ENCODE measurements at regions not wholly inside any gene's neighbourhood (a gene's known extent, or its start where the extent isn't known, plus 50 kb on each side); places are given as distances from the start of the nearest gene placed in this dataset.

DNA sequence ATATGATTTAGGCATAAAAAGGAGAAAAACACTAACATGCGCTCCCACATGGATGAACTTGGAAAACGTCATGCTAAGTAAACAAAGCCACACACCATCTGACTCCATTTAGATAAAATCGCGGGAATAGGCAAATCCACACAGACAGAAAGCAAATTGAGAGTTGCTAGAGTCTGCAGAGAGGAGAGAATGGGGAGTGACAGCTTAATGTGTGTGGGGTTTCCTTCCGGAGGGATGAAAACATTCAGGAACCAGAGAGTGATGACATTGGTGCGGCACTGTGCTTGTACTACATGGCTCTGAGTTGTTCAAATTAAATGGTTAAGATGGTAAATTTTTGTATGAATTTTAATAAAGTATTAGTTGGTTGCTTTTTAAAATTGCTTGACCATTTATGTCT lies 482.9 kb upstream of the AKR1E2 start:
- Histone ChIP-seq H3K36me3 (ENCODE audit: control insufficient read depth, insufficient read depth, low read length) (no peaks in the 10 kb centered on the region), H3K4me1 (ENCODE audit: control insufficient read depth, insufficient read depth, low read length, poor library complexity, severe bottlenecking) (no peaks in the 10 kb centered on the region), H3K27ac (ENCODE audit: insufficient read depth, low read length, poor library complexity, severe bottlenecking) (no peak overlapping the region), H3K9me3 (ENCODE audit: control insufficient read depth in 2 of 2, low read length in 2 of 2) (no peaks in the 10 kb centered on the region), H3K27me3 (ENCODE audit: control insufficient read depth, insufficient read depth, low read length) (no peaks in the 10 kb centered on the region), H3K4me3 (ENCODE audit: low read depth, low read length) (no peak overlapping the region)
- no peak overlapping the region for H3K27ac Mint-ChIP-seq
- H3K27me3 Mint-ChIP-seq: no peaks in the 10 kb centered on the region
- no peaks in the 10 kb centered on the region for H3K4me1 Mint-ChIP-seq
- ATAC-seq (ENCODE audit: low read depth in 2 of 2) (no peak), DNase-seq (no peak)
- H3K36me3 Mint-ChIP-seq: no peaks in the 10 kb centered on the region
- peaks cover 0 to 5% (median 0%) of the 10 kb centered on the region in 7 donors for H3K9me3 Mint-ChIP-seq
- H3K4me3 Mint-ChIP-seq: no peak overlapping the region

DNA sequence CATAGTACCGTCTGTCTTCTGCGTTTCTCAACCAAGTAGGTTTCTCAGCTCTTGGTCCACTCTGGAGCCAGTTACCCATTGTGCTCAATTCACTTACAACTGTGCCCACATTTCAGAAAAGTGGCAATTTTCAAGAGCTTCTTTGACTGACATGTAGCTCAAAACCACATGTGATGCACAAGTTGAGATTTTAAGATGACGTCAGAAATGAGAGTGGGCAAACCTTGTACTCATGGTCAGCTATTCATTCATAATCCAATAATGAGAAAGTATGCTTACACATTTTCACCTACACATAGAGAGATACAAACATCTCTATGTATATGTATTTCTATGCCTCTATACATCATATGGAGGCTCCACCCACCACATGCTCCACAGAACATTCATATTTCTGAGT lies 487.2 kb upstream of the AKR1E2 start:
- ATAC-seq (ENCODE audit: low read depth in 2 of 2): no peak

DNA sequence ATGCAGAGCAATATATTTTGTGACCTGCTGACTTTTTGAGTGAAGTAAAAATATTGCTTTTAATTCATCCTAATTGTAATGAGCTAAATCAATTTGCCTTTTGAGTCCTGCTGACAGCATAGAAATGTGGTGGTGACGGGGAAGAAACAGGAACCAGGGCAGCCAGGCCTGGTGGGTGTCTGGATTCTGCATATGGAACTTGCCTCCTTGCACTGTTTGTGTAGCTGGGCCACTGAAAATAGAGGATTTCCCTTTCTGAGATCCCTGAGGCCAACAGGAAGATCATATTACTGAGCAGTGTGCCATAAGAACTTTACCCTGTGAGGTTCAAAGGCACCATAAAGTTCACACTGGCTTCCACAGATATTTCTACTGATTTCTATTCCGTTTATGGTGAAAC lies 488.4 kb upstream of the AKR1E2 start:
- Histone ChIP-seq H3K36me3 (ENCODE audit: control insufficient read depth, insufficient read depth, low read length) (no peaks in the 10 kb centered on the region), H3K9me3 (ENCODE audit: control insufficient read depth in 2 of 2, low read length in 2 of 2) (peaks cover 13 to 16% of the 10 kb centered on the region in 2 experiments), H3K4me1 (ENCODE audit: control insufficient read depth, insufficient read depth, low read length, poor library complexity, severe bottlenecking) (no peaks in the 10 kb centered on the region), H3K27ac (ENCODE audit: insufficient read depth, low read length, poor library complexity, severe bottlenecking) (no peak overlapping the region), H3K4me3 (ENCODE audit: low read depth, low read length) (no peak overlapping the region), H3K27me3 (ENCODE audit: control insufficient read depth, insufficient read depth, low read length) (no peaks in the 10 kb centered on the region)
- Mint-ChIP-seq H3K9me3 (peaks cover 0 to 9% (median 0%) of the 10 kb centered on the region in 7 donors), H3K36me3 (no peaks in the 10 kb centered on the region), H3K4me1 (no peaks in the 10 kb centered on the region), H3K27ac (no peak overlapping the region), H3K4me3 (no peak overlapping the region), H3K27me3 (no peaks in the 10 kb centered on the region)
- ATAC-seq (ENCODE audit: low read depth in 2 of 2) (no peak), DNase-seq (no peak)

More for the DNA sequence above, 487.2 kb upstream of the AKR1E2 start:
- H3K4me3 ChIP-seq (ENCODE audit: low read depth, low read length): no peak overlapping the region
- no peak for DNase-seq
- H3K27me3 ChIP-seq (ENCODE audit: control insufficient read depth, insufficient read depth, low read length): no peaks in the 10 kb centered on the region
- Mint-ChIP-seq H3K27me3 (no peaks in the 10 kb centered on the region), H3K4me3 (no peak overlapping the region), H3K27ac (no peak overlapping the region), H3K4me1 (no peaks in the 10 kb centered on the region), H3K9me3 (peaks cover 0 to 9% (median 0%) of the 10 kb centered on the region in 7 donors), H3K36me3 (no peaks in the 10 kb centered on the region)
- no peaks in the 10 kb centered on the region for H3K36me3 ChIP-seq (ENCODE audit: control insufficient read depth, insufficient read depth, low read length)
- peaks cover 2 to 8% of the 10 kb centered on the region in 2 experiments for H3K9me3 ChIP-seq (ENCODE audit: control insufficient read depth in 2 of 2, low read length in 2 of 2)
- H3K27ac ChIP-seq (ENCODE audit: insufficient read depth, low read length, poor library complexity, severe bottlenecking): no peak overlapping the region
- H3K4me1 ChIP-seq (ENCODE audit: control insufficient read depth, insufficient read depth, low read length, poor library complexity, severe bottlenecking): no peaks in the 10 kb centered on the region

DNA sequence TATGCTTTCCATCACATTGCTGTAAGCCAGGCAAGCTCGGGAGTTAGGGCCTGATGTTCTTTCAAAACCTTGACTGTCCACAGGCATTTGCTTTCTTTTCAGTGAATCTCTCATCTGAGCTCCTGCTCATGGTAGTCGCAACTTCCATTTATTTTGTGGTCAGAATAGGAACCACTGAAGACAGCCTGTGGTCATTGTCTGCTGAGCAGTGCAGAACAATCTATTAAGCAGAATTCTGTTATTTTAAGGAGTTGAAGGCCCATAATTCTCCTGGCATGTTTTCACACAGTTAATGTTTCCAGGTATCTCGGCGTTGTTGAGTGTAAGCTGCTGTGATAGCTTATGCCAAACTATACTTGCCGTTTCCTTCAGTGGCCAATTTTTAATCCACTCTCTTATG lies 491.1 kb upstream of the AKR1E2 start:
- no peaks in the 10 kb centered on the region for H3K36me3 Mint-ChIP-seq
- no peaks in the 10 kb centered on the region for H3K4me1 Mint-ChIP-seq
- DNase-seq: no peak
- no peaks in the 10 kb centered on the region for H3K4me1 ChIP-seq (ENCODE audit: control insufficient read depth, insufficient read depth, low read length, poor library complexity, severe bottlenecking)
- ATAC-seq (ENCODE audit: low read depth in 2 of 2): no peak
- no peaks in the 10 kb centered on the region for H3K36me3 ChIP-seq (ENCODE audit: control insufficient read depth, insufficient read depth, low read length)
- H3K27me3 Mint-ChIP-seq: no peaks in the 10 kb centered on the region
- peaks cover 0 to 6% (median 0%) of the 10 kb centered on the region in 7 donors for H3K9me3 Mint-ChIP-seq
- H3K4me3 ChIP-seq (ENCODE audit: low read depth, low read length): no peak overlapping the region
- H3K27ac ChIP-seq (ENCODE audit: insufficient read depth, low read length, poor library complexity, severe bottlenecking): no peak overlapping the region
- no peak overlapping the region for H3K27ac Mint-ChIP-seq
- no peak overlapping the region for H3K4me3 Mint-ChIP-seq
- peaks cover 16 to 19% of the 10 kb centered on the region in 2 experiments for H3K9me3 ChIP-seq (ENCODE audit: control insufficient read depth in 2 of 2, low read length in 2 of 2)
- H3K27me3 ChIP-seq (ENCODE audit: control insufficient read depth, insufficient read depth, low read length): no peaks in the 10 kb centered on the region

DNA sequence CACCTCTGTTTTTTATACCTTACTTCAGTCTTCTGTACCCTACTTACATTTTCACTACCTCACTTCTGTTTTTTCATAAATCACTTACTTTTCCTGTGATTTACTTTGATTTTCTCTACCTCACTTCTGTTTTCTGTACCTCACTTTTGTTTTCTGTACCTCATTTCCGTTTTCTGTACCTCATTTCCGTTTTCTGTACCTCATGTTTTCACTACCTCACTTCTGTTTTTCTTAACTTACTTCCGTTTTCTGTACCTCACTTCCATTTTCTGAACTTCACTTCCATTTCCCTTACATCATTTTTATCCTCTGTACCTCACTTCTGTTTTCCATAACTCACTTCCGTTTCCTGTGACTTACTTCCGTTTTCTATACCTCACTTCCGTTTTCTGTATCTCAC lies 492.0 kb upstream of the AKR1E2 start:
- Mint-ChIP-seq H3K4me3 (no peak overlapping the region), H3K4me1 (no peaks in the 10 kb centered on the region), H3K9me3 (peaks cover 0 to 6% (median 0%) of the 10 kb centered on the region in 7 donors), H3K27ac (no peak overlapping the region), H3K36me3 (no peaks in the 10 kb centered on the region), H3K27me3 (no peaks in the 10 kb centered on the region)
- Histone ChIP-seq H3K27ac (ENCODE audit: insufficient read depth, low read length, poor library complexity, severe bottlenecking) (no peak overlapping the region), H3K9me3 (ENCODE audit: control insufficient read depth in 2 of 2, low read length in 2 of 2) (peaks cover 16 to 19% of the 10 kb centered on the region in 2 experiments), H3K4me3 (ENCODE audit: low read depth, low read length) (peak overlapping the region; percentile 13), H3K4me1 (ENCODE audit: control insufficient read depth, insufficient read depth, low read length, poor library complexity, severe bottlenecking) (no peaks in the 10 kb centered on the region), H3K27me3 (ENCODE audit: control insufficient read depth, insufficient read depth, low read length) (no peaks in the 10 kb centered on the region), H3K36me3 (ENCODE audit: control insufficient read depth, insufficient read depth, low read length) (no peaks in the 10 kb centered on the region)
- DNase-seq (no peak), ATAC-seq (ENCODE audit: low read depth in 2 of 2) (no peak)

DNA sequence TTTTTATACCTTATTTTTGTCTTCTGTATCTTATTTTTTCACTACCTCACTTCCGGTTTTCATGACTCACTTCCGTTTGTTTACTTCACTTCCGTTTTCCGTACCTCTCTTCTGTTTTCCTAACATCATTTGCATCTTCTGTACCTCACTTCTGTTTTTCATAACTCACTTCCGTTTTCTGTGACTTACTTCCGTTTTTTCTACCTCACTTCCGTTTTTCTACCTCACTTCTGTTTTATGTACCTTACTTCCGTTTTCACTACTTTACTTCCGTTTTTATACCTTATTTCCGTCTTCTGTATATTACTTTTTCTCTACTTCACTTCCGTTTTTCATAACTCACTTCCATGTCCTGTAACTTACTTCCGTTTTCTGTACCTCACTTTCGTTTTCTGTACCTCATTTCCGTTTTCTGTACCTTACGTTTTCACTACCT lies 492.5 kb upstream of the AKR1E2 start:
- no peak overlapping the region for H3K4me3 Mint-ChIP-seq
- Histone ChIP-seq H3K9me3 (ENCODE audit: control insufficient read depth in 2 of 2, low read length in 2 of 2) (peaks cover 16 to 19% of the 10 kb centered on the region in 2 experiments), H3K4me1 (ENCODE audit: control insufficient read depth, insufficient read depth, low read length, poor library complexity, severe bottlenecking) (no peaks in the 10 kb centered on the region), H3K27me3 (ENCODE audit: control insufficient read depth, insufficient read depth, low read length) (no peaks in the 10 kb centered on the region), H3K4me3 (ENCODE audit: low read depth, low read length) (peak overlapping the region; percentile 23), H3K36me3 (ENCODE audit: control insufficient read depth, insufficient read depth, low read length) (no peaks in the 10 kb centered on the region), H3K27ac (ENCODE audit: insufficient read depth, low read length, poor library complexity, severe bottlenecking) (peak overlapping the region; percentile 47)
- no peak for DNase-seq
- peaks cover 0 to 6% (median 0%) of the 10 kb centered on the region in 7 donors for H3K9me3 Mint-ChIP-seq
- H3K27me3 Mint-ChIP-seq: no peaks in the 10 kb centered on the region
- H3K4me1 Mint-ChIP-seq: no peaks in the 10 kb centered on the region
- no peak overlapping the region for H3K27ac Mint-ChIP-seq
- ATAC-seq (ENCODE audit: low read depth in 2 of 2): no peak
- no peaks in the 10 kb centered on the region for H3K36me3 Mint-ChIP-seq

DNA sequence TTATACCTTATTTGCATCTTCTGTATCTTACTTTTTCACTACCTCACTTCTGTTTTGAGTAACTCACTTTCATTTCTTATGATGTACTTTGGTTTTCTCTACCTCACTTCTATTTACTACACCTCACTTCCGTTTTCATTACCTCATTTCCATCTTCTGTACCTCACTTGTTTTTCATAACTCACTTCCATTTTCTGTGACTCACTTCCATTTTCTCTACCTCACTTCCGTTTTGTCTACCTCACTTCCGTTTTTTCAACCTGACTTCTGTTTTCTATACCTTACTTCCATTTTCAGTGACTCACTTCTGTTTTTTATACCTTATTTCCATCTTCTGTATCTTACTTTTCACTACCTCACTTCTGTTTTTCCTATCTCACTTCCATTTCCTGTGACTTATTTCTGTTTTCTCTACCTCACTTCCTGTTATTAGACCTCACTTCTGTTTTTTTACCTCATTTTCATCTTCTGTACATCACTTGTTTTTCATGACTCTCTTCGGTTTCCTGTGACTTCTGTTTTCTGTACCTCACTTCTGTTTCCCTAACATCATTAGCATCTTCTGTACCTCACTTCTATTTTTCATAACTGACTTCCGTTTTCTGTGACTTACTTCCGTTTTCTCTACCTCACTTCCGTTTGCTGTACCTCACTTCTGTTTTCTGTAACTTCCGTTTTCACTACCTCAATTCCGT lies 493.1 kb upstream of the AKR1E2 start:
- Mint-ChIP-seq H3K27ac (no peak overlapping the region), H3K27me3 (no peaks in the 10 kb centered on the region), H3K9me3 (peaks cover 0 to 6% (median 0%) of the 10 kb centered on the region in 7 donors), H3K4me1 (no peaks in the 10 kb centered on the region), H3K36me3 (no peaks in the 10 kb centered on the region), H3K4me3 (no peak overlapping the region)
- Histone ChIP-seq H3K27ac (ENCODE audit: insufficient read depth, low read length, poor library complexity, severe bottlenecking) (peak overlapping the region; percentile 47), H3K4me1 (ENCODE audit: control insufficient read depth, insufficient read depth, low read length, poor library complexity, severe bottlenecking) (no peaks in the 10 kb centered on the region), H3K4me3 (ENCODE audit: low read depth, low read length) (peak overlapping the region; percentile 22), H3K27me3 (ENCODE audit: control insufficient read depth, insufficient read depth, low read length) (no peaks in the 10 kb centered on the region), H3K36me3 (ENCODE audit: control insufficient read depth, insufficient read depth, low read length) (no peaks in the 10 kb centered on the region), H3K9me3 (ENCODE audit: control insufficient read depth in 2 of 2, low read length in 2 of 2) (peaks cover 16 to 19% of the 10 kb centered on the region in 2 experiments)
- DNase-seq (peak in 2 of 3 donors; percentile 35 to 37), ATAC-seq (ENCODE audit: low read depth in 2 of 2) (no peak)

DNA sequence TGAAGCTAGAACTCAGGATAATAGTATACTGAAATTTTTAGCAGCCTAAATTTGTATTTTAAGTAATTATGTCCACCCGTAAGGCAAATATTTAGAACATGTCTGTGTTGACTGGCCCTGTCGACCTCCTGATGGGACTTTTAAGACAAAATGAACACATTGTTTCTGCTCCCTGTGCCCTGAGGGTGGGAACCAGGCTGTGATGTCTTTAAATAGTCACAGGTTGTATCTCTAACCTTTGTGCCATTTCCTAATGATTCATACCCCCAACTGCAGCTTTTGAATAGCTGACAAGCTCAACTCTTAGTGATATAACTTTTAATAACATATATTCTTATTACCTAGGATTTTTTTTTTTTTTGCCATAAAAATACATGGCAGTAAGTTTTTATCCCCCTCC lies 494.9 kb upstream of the AKR1E2 start:
- ATAC-seq (ENCODE audit: low read depth in 2 of 2): no peak
- no peak for DNase-seq
- no peak overlapping the region for H3K27ac Mint-ChIP-seq
- no peak overlapping the region for H3K4me3 Mint-ChIP-seq
- H3K27me3 ChIP-seq (ENCODE audit: control insufficient read depth, insufficient read depth, low read length): no peaks in the 10 kb centered on the region
- peaks cover 0 to 2% (median 0%) of the 10 kb centered on the region in 7 donors for H3K9me3 Mint-ChIP-seq
- H3K27me3 Mint-ChIP-seq: peaks cover 4% of the 10 kb centered on the region
- no peaks in the 10 kb centered on the region for H3K4me1 ChIP-seq (ENCODE audit: control insufficient read depth, insufficient read depth, low read length, poor library complexity, severe bottlenecking)
- H3K36me3 ChIP-seq (ENCODE audit: control insufficient read depth, insufficient read depth, low read length): no peaks in the 10 kb centered on the region
- H3K27ac ChIP-seq (ENCODE audit: insufficient read depth, low read length, poor library complexity, severe bottlenecking): no peak overlapping the region
- no peak overlapping the region for H3K4me3 ChIP-seq (ENCODE audit: low read depth, low read length)
- H3K9me3 ChIP-seq (ENCODE audit: control insufficient read depth in 2 of 2, low read length in 2 of 2): peaks cover 16 to 19% of the 10 kb centered on the region in 2 experiments
- H3K36me3 Mint-ChIP-seq: no peaks in the 10 kb centered on the region
- H3K4me1 Mint-ChIP-seq: no peaks in the 10 kb centered on the region

Data from CD4-positive, CD25-positive, alpha-beta regulatory T cell (primary cell).